GM19468 (cell line): ENCODE measurements at regions not wholly inside any gene's neighbourhood (a gene's known extent, or its start where the extent isn't known, plus 50 kb on each side); places are given as distances from the start of the nearest gene placed in this dataset.
"Not testable (repeated sequence)": the region's sequence is repeated elsewhere in the genome, so short reads cannot be mapped to it uniquely, and the experiment has no call there.

ENCODE experiments used
- ATAC-seq: cut with Tn5 transposase; IDR thresholded peaks from one replicate; pipeline ENCODE4 v1.9.1; 2021; ENCODE audit warnings: mild to moderate bottlenecking, moderate library complexity, moderate number of reproducible peaks; ENCODE audit not compliant: unreplicated experiment; ENCODE audit errors: extremely low read depth

- no peak for ATAC-seq
These were observed 512.9 kb downstream of the HINT1 start for GRCh38 chr5:130652176-130652575.

- ATAC-seq = no peak
These were observed 513.6 kb downstream of the HINT1 start for GRCh38 chr5:130651440-130651839.

- no peak for ATAC-seq
These were observed 521.7 kb downstream of the HINT1 start for GRCh38 chr5:130643321-130643720.

GRCh38 chr5:130642461-130642860 is 522.6 kb downstream of the HINT1 start:
- ATAC-seq = no peak

- no peak for ATAC-seq
These were observed 537.9 kb downstream of the HINT1 start for GRCh38 chr5:130627145-130627544.

GRCh38 chr5:130624805-130625204 is 540.3 kb downstream of the HINT1 start:
- ATAC-seq = no peak

GRCh38 chr5:130616161-130616560 is 548.9 kb downstream of the HINT1 start:
- no peak for ATAC-seq

- no peak for ATAC-seq
These were observed 559.8 kb downstream of the HINT1 start for GRCh38 chr5:130605234-130605633.

- ATAC-seq = not testable (repeated sequence)
These were observed 568.4 kb downstream of the HINT1 start for GRCh38 chr5:130596647-130597046.

- no peak for ATAC-seq
These were observed 584.8 kb downstream of the HINT1 start for GRCh38 chr5:130580264-130580663.

- no peak for ATAC-seq
These were observed 586.7 kb downstream of the HINT1 start for GRCh38 chr5:130578354-130578753.

- ATAC-seq = no peak
These were observed 594.0 kb downstream of the HINT1 start for GRCh38 chr5:130571076-130571475.

- ATAC-seq = no peak
These were observed 596.3 kb downstream of the HINT1 start for GRCh38 chr5:130568791-130569190.

GRCh38 chr5:130555429-130555828 is 609.6 kb downstream of the HINT1 start:
- ATAC-seq = no peak

- no peak for ATAC-seq
These were observed 614.5 kb downstream of the HINT1 start for GRCh38 chr5:130550562-130550928.

- ATAC-seq = no peak
These were observed 615.0 kb downstream of the HINT1 start for GRCh38 chr5:130549884-130550561.

GRCh38 chr5:130546211-130546610 is 618.8 kb downstream of the HINT1 start:
- no peak for ATAC-seq

- ATAC-seq = no peak
These were observed 619.8 kb downstream of the HINT1 start for GRCh38 chr5:130545291-130545690.

- no peak for ATAC-seq
These were observed 623.3 kb downstream of the HINT1 start for GRCh38 chr5:130541617-130542221.

- ATAC-seq = no peak
These were observed 628.4 kb downstream of the HINT1 start for GRCh38 chr5:130536691-130537090.

- no peak for ATAC-seq
These were observed 628.5 kb downstream of the CHSY3 start for GRCh38 chr5:130532786-130533185.
